Liver (tissue), 3 donors: ENCODE measurements at regions not wholly inside any gene's neighbourhood (a gene's known extent, or its start where the extent isn't known, plus 50 kb on each side); places are given as distances from the start of the nearest gene placed in this dataset.

Experiments
- CTCF ChIP-seq: fragments of 150-350 bp; IDR thresholded peaks from 2 replicates; pipeline ENCODE4 v1.5.1; 2017; ENCODE audit warnings: improper control_type of control experiment, low read depth, low read length; ENCODE audit not compliant: missing input control
- HNF4G ChIP-seq: IDR thresholded peaks from 2 replicates; pipeline ENCODE4 v1.6.1; 2016; ENCODE audit warnings: antibody characterized with exemption
- MAX ChIP-seq: IDR thresholded peaks from 2 replicates; pipeline ENCODE4 v1.6.1; 2016; ENCODE audit warnings: antibody characterized with exemption
- RAD21 ChIP-seq, 2 donors: IDR thresholded peaks; 2 replicates each; pipeline ENCODE4 v1.6.1; 2016; ENCODE audit warnings: antibody characterized with exemption in 2 of 2, mild to moderate bottlenecking in 2 of 2
- REST ChIP-seq: IDR thresholded peaks from 2 replicates; pipeline ENCODE4 v1.6.1; 2016; ENCODE audit warnings: antibody characterized with exemption, mild to moderate bottlenecking
- YY1 ChIP-seq: IDR thresholded peaks from 2 replicates; pipeline ENCODE4 v1.6.1; 2016; ENCODE audit warnings: antibody characterized with exemption, mild to moderate bottlenecking
- donor health status: healthy.
- donor health status: healthy.

GRCh38 chrX:40883021-40883619, 147.8 kb upstream of the MED14 start:
- TF ChIP-seq CTCF: no peak
- no peak for TF ChIP-seq REST
- no peak for TF ChIP-seq YY1
- no peak for TF ChIP-seq RAD21 (IDR thresholded peaks at IDR 0.05)
- no peak for TF ChIP-seq HNF4G
- TF ChIP-seq MAX: no peak
